Upper lobe of left lung (tissue), 4 donors: ENCODE measurements at regions not wholly inside any gene's neighbourhood (a gene's known extent, or its start where the extent isn't known, plus 50 kb on each side); places are given as distances from the start of the nearest gene placed in this dataset.

Experiments used
- EP300 ChIP-seq, 4 donors: sonication (generic); formaldehyde crosslinking; IDR thresholded peaks; one replicate each; pipeline ENCODE4 v1.5.1; 2017; ENCODE audit warnings: antibody characterized with exemption in 4 of 4, control low read depth in 2 of 4
- POLR2A ChIP-seq, 4 donors: fragments of 450-650 bp; IDR thresholded peaks; one replicate each; pipeline ENCODE4 v1.5.1; 2016 to 2017; ENCODE audit warnings: antibody characterized with exemption in 4 of 4, mild to moderate bottlenecking in 2 of 4
- POLR2AphosphoS5 ChIP-seq, 2 donors: sonication (generic); formaldehyde crosslinking; IDR thresholded peaks; one replicate each; pipeline ENCODE4 v1.5.1; 2017; ENCODE audit warnings: antibody characterized with exemption in 2 of 2
- TF ChIP-seq, protein P1 (sequence below), 6 experiments: fragments of 450-650 bp in 4 of 6; fragments of 200-600 bp in 2 of 6; sonication (generic) in 2 of 6; IDR thresholded peaks; one replicate each; pipeline ENCODE4 v1.5.1; 2016 to 2019; ENCODE audit warnings: antibody characterized with exemption in 6 of 6

DNA sequence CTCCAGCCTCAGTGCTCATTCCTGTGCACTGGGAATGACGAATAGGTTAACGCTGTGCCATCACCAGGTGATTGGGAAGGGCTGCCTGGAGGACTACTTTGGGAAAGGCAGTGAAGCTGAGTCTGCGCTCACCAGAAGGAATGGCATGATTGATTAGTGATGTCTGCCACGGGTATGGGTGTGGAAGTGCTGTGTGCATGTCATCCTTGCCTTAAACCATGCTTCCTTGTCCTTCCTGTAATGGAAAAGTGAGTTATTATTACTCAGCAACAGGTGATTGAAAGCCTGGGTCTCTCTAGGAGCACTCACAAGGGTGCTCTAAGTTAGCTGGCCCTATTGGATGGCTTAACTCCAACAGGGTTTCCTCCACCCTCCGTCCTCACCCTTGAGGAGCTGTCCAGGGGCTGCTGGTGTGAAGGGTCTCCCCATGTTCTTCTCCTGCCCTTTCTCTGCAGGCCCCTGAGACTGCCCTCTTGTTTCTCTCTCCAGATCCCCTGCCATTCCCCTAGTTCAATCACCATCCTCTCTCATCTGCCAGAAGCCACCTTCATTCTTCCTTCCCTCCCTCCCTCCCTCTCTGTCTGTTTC, 121.9 kb upstream of the NECTIN1 start:
- TF ChIP-seq, protein P1, sequence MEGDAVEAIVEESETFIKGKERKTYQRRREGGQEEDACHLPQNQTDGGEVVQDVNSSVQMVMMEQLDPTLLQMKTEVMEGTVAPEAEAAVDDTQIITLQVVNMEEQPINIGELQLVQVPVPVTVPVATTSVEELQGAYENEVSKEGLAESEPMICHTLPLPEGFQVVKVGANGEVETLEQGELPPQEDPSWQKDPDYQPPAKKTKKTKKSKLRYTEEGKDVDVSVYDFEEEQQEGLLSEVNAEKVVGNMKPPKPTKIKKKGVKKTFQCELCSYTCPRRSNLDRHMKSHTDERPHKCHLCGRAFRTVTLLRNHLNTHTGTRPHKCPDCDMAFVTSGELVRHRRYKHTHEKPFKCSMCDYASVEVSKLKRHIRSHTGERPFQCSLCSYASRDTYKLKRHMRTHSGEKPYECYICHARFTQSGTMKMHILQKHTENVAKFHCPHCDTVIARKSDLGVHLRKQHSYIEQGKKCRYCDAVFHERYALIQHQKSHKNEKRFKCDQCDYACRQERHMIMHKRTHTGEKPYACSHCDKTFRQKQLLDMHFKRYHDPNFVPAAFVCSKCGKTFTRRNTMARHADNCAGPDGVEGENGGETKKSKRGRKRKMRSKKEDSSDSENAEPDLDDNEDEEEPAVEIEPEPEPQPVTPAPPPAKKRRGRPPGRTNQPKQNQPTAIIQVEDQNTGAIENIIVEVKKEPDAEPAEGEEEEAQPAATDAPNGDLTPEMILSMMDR (IDR thresholded peaks at IDR 0.05): no peak
- TF ChIP-seq POLR2AphosphoS5 (IDR thresholded peaks at IDR 0.05): no peak
- no peak for TF ChIP-seq POLR2A (IDR thresholded peaks at IDR 0.05)
- no peak for TF ChIP-seq EP300 (IDR thresholded peaks at IDR 0.05)
